DMS53 treated with DMSO at 0.1 percent for 48 hours (cell line): ENCODE measurements at regions not wholly inside any gene's neighbourhood (a gene's known extent, or its start where the extent isn't known, plus 50 kb on each side); places are given as distances from the start of the nearest gene placed in this dataset.
"Not testable (repeated sequence)": the region's sequence is repeated elsewhere in the genome, so short reads cannot be mapped to it uniquely, and the experiment has no call there.

Source experiments
- DNase-seq: peaks from one replicate; lab custom pipeline; 2025; ENCODE audit not compliant: unreplicated experiment; lab: John Stamatoyannopoulos, UW

DNA sequence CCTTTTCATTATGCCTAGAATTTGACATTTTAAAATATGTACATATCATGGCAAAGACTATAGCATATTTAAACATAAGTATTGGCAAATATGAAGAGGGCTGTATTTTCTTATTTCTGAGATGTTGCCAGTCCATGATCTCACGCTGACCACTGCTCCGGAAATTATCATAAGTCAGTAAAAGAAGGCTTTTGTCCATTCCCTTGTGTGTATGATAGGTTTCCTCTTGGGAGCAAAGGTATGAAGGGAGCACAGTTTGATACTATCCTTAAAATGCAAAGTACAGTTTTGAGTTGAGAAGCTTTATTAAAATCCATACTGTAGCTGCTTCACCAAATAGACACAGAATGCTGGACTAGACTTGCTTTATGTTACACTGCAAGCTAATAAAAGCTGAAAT lies 52.6 kb upstream of the AGA start:
- DNase-seq: no peak

GRCh38 chr4:177495626-177496025 lies 53.4 kb upstream of the AGA start:
- not testable (repeated sequence) for DNase-seq

DNA sequence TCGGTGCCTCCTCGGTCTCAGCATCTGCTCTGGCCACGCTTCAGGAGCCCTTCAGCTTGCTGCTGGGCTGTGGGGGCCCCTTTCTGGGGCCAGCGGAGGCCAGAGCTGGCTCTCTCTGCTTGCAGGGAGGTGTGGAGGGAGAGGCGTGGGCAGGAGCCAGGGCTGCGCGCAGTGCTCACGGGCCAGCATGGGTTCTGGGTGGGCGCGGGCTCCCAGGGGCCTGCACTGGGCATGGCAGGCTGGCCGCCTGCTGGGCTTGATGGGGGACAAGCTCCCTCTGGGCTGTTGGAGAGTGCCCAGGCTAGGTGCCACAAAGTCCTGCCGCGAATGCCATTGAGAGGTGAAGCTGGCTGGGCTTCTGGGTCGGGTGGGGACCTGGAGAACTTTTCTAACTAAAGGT lies 57.3 kb upstream of the AGA start:
- no peak for DNase-seq

GRCh38 chr4:177505171-177505615 lies 63.0 kb upstream of the AGA start:
- no peak for DNase-seq

GRCh38 chr4:177508662-177509061 lies 66.4 kb upstream of the AGA start:
- DNase-seq: no peak

- DNase-seq: no peak
Observed at GRCh38 chr4:177509226-177509745, 67.0 kb upstream of the AGA start.

DNA sequence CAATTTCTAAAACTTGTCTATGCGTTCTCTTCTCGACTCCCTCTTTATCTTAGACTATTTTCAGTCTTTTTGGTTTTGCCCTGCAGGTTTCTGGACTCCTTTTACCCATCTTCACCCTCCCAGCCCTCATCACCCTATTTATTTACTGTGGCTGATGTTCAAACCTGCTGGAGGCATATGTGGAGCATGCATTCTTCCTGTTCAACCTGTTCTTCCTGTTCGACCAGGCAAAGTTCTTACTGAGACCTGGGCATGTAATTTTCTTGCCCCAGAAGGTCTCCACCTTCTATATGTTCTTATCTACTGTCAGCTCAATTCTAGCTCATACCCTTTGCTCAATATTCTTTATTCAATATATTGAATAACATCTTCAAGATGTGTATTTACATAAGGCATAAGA lies 69.4 kb upstream of the AGA start:
- peak; percentile 87 for DNase-seq

- DNase-seq: no peak
Observed at GRCh38 chr4:177512646-177513045, 70.4 kb upstream of the AGA start.

- no peak for DNase-seq
Observed at GRCh38 chr4:177517862-177518261, 75.6 kb upstream of the AGA start.

GRCh38 chr4:177519481-177520260 lies 77.4 kb upstream of the AGA start:
- DNase-seq: no peak

DNA sequence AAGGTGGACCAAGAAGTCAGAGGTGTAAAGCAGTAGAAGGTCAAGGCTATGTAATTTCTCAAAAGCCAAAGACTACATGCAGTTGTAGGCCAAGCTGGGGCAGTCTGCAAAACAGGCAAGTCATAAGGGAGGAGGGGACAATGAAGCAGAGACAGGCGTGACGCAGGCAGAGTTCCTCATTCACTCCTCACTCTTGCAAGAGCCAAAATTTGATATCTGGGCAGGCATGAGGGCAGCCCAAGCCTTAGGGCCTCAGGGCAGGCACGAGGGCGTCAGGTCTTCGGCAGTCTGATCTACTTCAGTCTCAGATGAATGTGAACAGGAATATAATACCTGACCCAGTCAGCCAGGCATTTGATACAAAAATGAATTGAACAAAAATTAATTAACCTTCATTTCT lies 86.4 kb upstream of the AGA start:
- no peak for DNase-seq

DNA sequence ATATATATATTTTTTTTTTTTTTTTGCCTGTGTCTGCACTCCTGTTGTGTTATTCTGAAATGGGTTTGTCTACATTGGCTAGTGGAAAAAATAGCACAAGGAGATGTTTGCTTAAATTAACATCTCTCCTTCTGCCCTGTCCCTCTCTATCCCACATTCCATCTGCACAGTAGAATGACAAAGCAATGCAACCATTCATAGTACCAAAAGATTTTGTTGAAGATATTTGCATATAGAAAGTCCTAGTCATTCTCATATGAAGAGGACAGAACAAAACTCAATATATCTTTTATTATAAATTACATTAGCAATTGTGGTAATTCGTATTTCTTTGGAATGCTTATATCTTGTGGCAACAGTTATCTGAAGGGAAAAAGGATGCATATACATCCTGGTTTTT lies 88.3 kb upstream of the AGA start:
- no peak for DNase-seq

- no peak for DNase-seq
Observed at GRCh38 chr4:177532358-177532757, 90.1 kb upstream of the AGA start.

GRCh38 chr4:177534841-177535240 lies 92.6 kb upstream of the AGA start:
- DNase-seq: not testable (repeated sequence)

- no peak for DNase-seq
Observed at GRCh38 chr4:177546745-177547144, 104.5 kb upstream of the AGA start.

GRCh38 chr4:177547985-177548384 lies 105.7 kb upstream of the AGA start:
- no peak for DNase-seq

DNA sequence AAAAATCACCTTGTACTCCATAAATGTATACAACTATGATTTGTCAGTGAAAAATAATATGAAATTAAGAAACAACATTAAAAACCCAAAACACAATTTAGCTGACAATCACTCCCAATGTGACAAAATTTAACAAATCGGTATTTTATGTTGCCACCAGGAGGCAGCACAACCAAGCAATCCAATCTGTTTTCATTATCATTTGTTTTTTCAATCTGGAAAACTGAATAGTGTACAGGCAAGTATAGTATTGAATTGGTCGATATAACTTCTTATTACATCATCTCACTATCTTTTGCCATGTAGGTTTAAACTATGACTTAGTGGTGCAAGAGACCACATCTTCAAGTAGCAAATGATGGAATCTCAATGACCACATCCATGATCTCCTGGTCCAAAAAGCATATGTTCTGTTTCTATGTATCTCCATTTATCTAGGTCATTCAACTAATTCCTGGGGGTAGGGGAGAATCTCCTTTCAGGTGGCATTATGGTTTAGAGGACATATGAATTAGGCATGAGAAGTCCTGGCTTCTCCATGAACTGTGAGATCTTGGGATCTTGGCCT lies 112.9 kb upstream of the AGA start:
- peak; percentile 7 for DNase-seq

DNA sequence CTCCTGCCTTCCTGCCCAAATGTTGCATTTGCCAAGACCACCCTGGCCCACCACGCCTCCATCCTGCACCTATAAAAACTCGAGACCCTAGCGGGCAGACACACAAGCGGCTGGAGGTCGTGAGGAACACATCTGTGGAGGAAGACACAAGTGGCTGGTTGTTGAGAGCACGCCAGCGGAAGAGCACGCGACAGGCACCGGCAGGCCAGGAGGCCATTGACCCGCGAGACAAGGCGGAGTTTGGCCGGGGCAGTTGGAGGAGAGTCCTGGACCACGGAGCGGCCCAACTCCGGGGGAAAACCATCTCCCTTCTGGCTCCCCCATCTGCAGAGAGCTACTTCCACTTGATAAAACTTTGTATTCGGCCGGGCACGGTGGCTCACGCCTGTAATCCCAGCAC lies 115.2 kb upstream of the AGA start:
- DNase-seq: no peak

DNA sequence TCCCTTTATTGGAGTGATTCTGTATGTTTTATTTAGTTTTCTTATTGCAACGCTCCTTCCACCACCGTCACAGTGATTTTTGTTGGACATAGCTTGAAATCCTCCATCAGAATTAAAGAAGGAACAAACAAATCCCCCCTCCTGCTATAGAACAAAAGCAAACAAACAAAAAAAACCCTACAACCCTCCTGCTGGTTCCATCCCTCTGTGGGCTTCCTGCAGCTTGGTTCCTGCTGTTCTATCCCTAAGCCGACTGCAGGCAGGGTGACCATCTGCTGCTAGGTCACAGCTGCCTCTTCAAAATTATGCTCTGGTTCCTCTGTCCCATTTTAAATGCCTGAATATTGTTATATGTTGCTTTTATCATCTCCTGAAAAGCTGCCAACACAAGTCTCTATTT lies 116.8 kb upstream of the AGA start:
- DNase-seq: no peak

- DNase-seq: no peak
Observed at GRCh38 chr4:177562163-177562562, 119.9 kb upstream of the AGA start.

DNA sequence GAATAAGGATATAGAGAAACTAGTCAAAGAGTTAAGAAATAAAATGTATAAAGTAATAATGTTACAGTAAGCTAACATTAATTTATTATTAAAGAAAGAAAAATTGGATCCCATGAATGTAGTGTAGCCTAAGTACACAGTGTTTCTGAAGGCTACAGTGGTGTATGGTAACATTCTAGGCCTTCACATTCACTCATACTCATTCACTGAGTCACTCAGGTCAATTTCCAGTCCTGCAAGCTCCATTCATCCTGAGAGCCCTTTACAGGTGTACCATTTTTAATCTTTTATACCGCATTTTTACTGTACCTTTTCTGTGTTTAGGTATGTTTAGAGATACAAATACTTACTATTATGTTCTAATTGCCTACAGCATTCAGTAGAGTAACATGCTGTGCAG lies 120.6 kb upstream of the AGA start:
- DNase-seq: no peak

GRCh38 chr4:177566691-177567090 lies 124.5 kb upstream of the AGA start:
- DNase-seq: no peak

DNA sequence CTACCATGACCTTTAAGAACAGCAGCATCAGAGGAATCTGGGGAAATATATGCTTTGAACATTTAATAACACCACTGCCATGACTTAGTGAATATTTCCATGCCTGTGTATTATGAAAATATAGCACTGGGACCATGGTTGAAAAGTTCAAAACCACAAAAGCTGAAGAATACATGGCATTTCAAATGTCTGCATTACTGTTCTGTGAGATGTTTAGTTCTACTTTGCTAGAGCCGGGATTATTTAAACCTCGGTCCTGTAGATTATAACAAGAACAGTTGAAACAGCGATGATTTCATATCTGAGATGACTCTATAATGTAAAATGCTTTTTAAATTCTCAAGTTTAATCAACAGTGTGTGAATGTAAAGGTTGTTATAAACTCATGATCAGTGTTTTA lies 126.7 kb upstream of the AGA start:
- no peak for DNase-seq
